Islet precursor cell (in vitro differentiated cells): ENCODE measurements at regions not wholly inside any gene's neighbourhood (a gene's known extent, or its start where the extent isn't known, plus 50 kb on each side); places are given as distances from the start of the nearest gene placed in this dataset.
"Not testable (repeated sequence)": the region's sequence is repeated elsewhere in the genome, so short reads cannot be mapped to it uniquely, and the experiment has no call there.

Experiments used
- DNase-seq: peaks from one replicate; pipeline ENCODE4 v3.0.0-alpha.2; 2018

DNA sequence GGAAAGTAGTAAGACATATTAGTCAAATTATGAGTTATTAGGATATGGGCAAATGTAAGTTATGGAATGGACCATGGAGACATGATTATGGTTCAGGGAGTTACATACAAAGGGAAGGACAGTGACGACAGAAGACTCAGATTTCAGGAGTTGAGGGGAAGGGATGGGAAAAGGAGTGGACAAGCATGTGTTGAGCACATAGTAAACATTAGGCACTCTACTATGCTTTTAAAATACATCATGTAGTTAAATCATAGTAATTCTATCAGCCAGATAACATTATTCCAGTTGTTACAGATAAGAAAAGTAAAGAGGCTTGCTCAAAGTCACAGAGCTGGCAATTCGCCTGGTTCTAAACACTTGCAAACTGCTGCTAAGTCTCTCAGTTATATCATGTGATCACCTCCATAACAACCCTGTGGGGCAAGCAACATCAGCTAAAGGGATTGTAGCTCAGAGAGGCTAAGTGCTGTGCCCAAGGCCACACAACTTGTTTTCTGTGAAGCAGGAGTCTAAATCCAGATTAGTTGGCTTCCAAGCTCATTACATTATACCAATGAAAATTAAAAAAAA, 115.2 kb upstream of the MDFIC start:
- no peak for DNase-seq

DNA sequence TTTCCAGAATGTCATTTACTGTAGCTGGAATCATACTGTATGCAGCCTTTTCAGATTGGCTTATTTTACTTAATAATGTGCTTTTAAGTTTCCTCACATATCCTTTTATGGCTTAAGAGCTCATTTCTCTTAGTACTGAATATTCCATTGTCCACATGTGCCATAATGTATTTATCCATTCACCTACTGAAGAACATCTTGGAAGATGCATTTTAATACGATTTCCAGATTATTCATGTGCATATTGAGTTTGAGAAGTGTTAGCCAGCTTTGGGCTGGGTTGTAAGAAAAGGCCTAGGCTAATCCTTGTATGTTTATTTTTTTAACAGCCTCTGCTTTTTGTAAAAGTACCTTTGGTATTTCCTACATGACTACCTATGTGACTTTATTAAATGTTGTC, 109.3 kb upstream of the MDFIC start:
- no peak for DNase-seq

DNA sequence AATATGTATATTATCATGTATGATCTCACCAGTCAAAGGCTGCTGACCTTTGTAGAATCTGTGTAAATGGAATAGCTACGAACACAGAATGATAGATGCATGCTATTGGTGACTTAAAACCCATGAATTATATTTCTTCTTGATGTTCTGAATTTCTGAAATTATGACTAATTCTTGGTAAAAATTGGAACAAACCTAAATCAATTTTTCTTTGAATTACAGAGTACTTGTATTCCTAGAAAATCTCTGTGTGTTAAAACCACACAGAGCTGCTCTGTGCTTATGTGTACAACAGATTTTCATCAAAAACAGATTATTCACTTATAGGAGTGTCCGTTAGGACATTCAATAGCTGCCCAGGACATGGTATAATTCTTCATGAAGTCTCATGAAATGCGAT, 108.3 kb upstream of the MDFIC start:
- no peak for DNase-seq

DNA sequence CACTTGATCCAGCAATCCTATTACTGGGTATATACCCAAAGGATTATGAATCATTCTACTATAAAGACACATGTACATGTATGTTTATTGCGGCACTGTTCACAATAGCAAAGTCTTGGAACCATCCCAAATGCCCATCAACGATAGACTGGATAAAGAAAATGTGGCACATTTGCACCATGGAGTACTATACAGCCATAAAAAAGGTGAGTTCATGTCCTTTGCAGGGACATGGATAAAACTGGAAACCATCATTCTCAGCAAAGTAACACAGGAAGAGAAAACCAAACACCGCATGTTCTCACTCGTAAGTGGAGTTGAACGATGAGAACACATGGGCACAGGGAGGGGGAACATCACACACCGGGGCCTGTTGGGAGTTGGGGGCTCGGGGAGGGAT, 104.9 kb upstream of the MDFIC start:
- DNase-seq, result not testable (repeated sequence)

DNA sequence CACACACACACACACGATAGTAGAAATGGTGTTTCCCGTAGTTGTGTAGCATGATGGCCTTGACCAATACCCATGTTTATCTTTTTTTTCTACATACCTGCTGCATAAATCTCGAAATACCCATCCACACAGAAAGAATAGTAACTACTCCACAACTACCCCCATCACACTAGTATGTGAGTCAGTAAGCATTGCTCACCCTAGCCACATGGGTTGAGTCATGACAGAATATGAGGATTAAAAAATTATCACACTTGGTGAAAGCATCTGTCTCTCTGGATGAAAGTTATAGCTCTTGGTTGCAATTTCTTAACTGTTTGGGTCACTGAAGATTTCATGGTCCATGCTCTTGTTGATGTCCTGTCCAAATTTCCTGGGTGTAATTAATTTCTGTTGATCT, 103.4 kb upstream of the MDFIC start:
- no peak for DNase-seq

DNA sequence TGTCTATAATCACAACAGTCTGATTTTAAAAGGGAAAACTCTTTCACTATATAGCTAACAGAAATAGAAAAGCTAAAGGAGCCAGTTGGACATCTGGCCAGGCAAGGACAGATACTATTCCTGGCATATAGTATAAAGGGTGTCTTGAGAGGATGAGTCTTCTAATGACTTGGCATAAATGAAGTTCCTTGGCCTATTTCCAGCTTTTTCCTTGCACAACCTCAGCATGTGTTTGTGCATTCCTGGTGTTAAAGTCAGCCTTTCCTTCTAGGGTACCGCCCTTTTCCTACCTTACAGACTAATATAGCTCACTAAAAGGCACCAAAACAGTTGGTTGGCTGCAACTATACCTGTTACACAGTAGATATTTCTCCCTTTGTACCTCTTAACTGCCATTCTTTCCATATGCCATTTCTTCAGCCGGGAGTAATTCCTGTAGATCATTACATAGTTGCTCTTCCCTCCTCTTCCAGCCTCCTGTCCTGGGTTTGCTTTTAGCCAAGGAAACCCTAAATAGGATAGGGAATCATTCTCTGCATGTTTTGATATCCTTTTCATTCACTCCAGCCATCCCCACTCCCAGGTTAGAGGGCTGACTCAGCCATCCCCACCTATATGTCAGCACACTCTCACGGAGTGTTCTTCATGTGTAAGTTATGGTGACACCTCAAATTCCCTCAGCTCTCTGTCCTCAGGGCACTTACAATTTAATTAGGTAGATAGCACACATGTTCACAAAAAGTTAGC, 102.1 kb upstream of the MDFIC start:
- no peak for DNase-seq

DNA sequence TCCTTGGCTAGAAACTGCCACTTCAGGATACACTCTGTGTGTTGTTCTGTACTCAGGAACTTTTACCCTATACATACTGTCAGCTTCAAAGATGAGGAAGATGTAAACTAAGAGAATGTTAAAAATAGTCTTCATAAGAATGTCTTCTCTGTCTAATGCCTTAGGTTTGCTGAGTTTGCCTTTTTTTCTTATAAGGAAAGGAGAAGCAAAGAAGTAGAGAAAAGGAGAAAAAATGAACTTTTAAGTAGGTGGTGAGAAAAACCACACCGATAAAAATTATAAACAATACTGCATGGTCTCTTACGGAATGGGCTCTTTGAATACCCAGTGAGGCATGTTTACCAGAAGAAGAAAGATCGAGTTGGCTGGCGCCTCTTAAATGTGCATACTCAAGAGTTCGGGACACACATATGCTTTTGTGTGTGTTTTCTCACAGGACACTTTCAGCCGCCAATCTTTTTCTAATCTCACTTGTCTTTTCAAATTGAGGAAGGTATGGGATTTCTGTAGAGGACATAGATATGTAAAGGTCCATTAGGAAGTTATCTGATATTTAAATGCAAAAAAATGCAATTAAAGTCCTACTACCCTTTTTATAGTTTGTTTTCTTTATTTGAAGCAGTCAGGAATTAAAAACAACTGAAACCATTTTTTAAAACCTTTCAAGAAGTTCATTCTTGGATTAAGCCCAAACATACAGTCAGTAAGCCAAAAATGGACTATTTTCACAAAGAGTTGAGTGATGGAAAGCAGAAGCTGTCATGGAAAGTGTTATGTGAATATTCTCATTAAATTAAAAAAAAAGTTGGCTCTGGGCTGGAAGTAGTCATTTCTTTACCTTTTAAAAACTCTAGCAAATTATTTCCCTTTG, 100.6 kb upstream of the MDFIC start:
- DNase-seq, result no peak

DNA sequence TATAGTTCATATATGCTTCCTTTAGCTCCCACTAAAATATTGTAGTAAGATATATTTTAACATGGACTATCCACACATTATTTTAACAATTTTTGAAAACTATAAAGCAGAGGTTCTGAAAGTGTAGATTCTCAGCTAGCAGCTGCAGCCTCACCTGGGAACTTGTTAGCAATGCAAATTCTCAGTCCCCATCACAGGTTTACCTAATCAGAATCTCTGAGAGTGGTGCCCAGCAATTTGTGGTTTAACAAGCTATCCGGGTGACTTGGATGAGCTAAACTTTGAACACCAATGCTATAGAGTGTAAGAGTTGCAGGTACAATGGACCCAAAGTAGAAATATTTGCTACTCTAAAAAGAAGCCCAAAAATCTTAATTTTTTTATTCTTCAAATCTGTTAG, 99.8 kb upstream of the MDFIC start:
- DNase-seq, result no peak

DNA sequence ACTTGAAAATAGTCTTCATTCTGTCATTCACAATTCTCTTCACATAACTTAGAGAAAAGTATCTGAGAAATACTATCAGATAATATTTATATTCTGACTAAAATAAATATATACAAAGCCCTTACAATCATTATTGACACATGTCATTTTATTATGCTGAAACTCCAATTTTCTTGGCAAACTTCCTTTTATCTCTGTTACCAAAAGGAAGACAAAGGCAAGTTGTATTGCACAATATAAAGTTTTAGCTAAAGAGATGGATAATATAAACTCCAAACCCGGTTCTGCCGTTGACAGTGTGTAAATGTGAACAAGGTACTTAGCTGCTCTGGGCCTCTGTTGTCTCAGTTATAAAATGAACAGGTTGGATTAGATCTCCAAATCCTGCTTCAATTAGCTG, 99.0 kb upstream of the MDFIC start:
- DNase-seq, result no peak

DNA sequence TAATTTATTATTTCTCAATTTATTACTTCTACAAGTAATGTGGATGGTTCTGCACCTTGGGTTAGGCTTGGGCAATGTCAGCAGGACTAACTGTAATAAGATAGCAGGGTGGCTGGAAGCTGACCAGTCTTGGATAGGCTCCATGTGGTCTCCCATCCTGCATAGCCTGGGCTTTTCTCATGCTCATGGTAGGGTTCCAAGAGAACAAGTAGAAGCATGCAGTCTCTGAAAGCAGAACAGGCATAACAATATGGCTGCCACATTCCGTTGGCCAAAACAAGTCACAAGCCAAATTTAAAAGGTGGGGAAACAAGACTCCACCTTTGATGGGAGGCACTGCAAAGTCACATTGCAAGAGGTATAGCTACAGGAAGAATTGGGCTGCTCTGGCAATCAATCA, 98.6 kb upstream of the MDFIC start:
- DNase-seq, result no peak

DNA sequence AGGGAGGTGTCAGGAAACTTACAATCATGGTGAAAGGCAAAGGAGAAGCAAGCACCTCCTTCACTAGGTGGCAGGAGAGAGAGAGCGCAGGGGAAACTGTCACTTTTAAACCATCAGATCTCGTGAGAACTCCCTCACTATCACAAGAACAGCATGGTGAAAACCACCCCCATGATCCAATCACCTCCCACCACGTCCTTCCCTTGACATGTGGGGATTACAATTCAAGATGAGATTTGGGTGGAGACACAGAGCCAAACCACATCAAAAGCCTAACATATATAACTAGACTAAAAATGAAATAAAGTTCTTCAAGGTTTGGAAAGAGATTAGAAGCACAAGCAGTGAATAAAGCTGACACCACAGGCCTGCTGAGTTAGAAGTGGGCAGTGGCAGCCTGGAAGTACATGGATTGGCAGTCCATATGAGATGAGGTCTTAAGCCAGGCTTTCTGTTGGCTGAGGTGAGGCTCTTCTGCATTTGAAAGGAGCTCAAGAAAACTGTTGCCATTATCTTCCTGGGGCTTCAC, 96.4 kb upstream of the MDFIC start:
- no peak for DNase-seq

DNA sequence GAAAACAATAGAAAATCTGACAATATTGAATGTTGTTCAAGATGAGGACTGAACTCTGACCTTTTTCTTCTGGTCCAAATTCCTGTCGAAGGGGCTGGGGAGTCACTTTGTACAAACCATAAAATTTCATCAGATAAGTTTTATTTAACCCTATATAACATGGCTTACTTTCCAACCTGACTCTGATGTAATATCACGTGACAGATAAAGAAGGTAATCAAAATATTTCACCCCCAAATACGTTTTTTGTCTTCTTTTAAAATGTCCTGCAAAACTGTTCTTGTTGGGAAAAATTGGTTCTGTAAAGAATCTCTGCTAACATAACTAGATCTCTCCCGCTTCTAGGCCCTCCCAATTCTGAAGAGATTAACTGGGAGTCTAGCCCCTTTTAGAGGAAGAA, 90.9 kb upstream of the MDFIC start:
- no peak for DNase-seq

DNA sequence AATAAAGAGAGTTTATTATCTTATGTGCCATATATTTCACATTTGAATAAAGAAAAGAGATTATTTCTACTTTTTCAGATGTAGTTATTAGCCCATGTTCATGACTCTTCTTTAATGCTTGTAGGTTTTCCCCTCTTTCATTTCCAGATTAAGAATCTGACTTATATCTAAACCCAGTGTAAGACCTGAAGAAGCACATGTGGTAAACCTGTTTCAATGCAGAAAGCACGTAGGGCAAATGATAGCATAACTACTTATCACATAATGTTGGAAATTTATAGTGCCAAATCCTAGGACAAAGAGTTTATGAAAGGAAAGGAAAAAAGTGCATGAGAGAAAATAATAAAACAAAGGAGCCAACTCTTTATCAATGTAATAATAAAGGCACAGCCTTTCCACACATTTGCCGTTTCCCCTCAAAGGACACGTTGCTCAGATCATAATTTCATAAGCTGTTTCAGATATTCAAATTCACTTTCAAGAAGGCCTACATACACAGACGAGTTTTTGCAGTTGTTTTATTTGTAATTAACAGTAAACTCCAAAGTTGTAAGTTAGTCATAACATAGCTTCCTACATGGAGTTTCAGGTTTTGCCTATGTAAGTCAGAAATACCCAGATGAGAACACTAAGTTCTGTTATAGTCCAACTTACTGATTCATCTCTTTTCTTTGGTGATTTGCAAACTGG, 88.8 kb upstream of the MDFIC start:
- DNase-seq, result no peak

DNA sequence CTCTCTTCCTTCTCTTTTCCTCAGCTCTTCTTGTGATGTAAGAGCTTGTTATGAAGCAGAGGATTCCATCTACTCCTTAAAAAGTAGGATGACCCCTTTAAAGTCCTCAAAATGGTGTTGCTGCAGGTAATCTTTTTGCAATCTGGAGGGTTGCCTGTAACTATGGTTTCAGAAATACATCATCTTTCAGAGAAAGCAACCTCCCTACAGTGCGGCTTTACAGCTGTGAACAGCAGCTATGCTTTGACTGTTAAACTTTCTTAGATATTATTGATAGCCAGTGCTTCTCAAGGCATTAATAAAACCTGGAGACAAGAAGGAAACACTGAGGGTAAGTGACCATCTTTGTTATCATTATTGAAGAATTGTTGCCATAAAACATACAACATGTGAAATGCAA, 86.6 kb upstream of the MDFIC start:
- DNase-seq, result no peak

DNA sequence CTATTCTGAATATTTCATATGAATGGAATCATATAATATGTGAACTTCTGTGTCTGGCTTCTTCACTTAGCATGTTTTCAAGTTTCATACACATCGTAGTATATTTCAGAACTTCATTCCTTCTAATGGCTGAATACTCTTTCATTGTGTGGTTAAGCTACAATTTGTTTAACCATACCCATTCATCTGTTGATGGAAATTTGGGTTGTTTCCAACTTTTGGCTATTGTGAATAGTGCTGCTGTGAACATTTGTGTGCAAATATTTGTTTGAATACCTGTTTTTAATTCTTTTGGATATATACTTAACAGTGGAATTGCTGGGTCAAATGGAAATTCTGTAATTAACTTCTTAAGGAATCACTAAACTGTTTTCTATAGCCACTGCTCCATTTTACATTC, 86.0 kb upstream of the MDFIC start:
- no peak for DNase-seq

DNA sequence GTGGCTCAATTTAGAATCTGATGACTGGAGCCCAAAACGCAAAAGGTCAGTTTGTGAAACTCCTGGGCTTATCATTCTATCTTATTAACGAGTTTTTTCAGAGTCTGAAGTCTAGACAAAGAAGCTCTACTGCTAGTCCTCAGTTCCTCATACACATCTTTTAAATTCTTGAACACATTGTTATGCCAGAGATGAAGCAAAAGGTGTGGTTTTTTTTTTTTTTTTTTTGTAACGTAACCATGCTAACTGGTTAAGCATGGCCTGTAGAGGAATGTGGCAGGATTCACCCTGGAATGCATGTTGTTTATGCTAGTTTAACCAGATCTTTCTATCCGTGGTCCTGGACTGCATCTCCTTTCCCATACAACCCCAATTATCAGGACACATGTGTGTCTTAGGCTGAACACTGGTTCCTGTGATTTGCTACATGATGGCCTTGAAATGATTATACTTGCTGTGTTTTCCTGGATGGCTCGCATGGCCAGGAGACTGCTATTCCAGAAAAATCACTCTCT, 79.3 kb upstream of the MDFIC start:
- peak; percentile 71 for DNase-seq

DNA sequence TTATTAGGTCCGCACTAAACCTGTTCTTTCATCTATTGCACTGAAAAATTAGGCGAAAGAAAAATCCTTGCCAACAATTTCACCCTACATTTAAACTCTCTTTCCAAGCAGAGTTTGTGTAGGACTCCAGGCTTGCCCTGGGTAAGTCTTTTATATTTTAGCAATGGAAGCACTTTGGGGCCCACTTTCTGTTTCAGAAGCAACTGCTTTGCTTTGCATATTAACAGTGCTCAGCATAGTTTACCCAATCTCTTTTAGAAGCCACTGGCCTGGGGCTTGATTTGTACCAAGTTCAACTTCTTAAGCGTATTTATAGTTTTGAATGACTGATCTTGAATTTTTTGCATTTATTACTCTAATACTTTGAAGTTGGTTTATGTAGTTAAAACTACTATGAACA, 78.8 kb upstream of the MDFIC start:
- no peak for DNase-seq

DNA sequence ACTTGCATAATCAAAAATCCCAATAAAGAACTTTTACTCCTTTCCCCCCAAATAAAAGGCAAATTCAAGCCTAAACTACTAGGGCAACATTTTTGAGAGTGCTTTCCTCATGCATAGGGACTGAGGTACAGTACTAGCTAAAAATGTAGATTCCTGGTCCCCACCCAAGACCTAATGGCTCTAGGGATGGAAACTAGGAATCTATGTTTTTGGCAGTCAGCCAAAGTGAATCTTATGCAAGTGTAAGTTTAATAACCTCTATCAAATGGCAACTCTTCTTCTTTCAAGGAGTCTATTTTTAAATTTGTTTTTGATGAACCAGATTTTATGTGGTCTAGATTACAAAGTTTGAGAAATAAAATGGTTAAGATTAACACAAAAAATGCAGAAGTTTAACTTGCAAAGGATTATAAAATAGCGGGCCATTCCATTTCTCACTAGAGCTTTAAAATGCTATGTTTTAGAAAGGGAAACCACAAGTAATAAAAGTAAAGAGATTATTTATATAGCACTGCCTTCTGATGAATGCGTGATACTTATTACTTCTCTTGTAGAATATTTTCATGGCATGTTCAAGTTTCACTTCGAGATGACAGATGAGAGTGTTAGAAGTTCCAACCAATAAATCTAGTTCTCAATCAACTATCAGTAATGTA, 70.4 kb upstream of the MDFIC start:
- DNase-seq, result no peak

DNA sequence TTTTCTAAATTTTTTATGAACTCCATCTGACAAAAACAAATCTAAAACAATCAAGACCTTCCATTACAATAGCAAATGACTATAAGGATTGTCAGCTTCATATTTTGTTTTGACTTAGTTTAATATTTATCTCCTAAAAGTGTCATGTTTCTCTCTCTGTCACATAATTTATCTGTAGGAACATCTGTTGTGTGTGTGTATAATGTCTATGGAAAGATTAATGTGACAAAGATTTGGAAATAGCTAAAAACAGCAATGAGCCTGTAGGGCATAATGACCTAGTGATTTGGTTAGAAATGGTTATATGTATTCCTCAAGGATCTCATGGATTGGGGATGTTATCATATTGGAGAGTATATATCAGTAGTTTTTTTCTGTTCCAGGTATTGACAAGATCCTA, 69.6 kb upstream of the MDFIC start:
- DNase-seq, result no peak

DNA sequence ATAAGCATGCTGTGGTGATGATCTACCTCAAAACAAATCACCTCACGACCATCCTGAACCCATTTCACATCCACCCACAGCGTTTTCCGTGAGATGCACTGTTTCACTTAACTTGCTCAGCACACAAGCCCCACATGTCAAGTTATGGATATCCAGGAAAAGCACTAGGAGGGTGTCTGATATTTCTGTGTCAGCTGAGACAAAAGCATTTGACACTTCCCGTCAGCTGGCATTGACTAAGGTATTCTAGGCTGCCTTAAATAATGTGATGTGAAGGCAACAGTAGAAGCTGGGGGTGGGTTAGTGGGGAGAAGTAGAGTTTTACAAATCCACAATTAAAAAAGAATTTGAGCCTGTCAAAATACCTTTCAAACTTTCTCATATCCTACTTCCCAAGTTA, 68.7 kb upstream of the MDFIC start:
- no peak for DNase-seq

DNA sequence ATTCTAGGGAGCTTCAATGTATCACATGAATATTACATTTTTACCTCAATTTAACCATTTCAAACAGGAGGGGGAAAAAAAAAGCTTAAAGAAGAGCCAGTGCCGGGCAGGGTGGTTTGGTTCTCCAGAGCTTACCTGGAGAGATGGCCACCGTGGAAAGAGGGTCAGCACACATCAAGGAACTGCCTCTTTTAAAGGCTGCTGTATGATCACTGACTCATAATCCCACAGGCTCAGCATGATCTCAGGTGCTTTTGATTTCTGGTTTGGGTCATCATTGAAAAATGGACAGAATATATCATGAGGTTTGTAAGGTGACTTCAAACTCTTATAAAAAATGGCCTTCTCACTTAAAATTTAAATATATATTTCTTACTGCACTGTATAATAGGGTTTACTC, 67.5 kb upstream of the MDFIC start:
- DNase-seq, result no peak

DNA sequence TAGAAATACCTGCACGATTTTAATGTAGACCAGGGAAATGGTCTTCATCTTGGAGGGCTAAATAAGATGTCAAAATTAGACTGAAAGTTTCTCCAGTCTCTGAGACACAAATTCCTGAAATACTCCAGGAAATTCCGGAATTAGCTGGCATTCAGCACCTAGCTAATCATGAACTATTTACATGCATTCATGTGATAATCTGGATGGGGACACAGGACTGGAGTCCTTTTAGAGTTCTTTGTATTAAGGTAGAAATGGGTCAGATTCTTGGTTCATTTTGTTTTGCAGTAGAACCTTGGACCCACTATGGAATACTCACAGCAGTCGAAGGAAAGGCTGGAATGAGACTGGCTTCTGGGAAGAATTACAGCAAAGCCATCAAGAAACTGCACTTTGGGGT, 65.3 kb upstream of the MDFIC start:
- DNase-seq, result no peak

DNA sequence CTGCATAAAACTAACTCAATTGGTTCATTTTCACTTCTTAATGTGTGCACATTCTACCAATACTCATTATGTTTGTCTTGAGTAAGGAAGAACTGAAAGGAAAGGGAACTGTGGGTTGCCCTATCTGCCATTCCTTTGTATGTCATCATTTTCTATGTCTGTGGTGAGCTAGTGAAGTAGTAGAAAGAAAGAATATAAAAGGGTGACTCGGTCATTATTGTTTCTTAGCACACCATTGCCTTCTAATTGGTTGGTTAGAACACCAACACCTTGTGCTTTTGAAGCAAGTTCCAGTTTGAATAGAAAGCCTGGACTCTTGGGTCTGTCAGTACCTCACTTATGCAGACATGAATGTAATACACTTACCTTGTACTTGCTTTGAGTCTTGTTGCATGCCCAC, 64.3 kb upstream of the MDFIC start:
- no peak for DNase-seq
